ENCODE measurements at regions not wholly inside any gene's neighbourhood (a gene's known extent, or its start where the extent isn't known, plus 50 kb on each side); places are given as distances from the start of the nearest gene placed in this dataset.

GRCh38 chr7:47724335-47724982 is 142.5 kb upstream of the TNS3 start:
- DNase-seq = no peak

GRCh38 chr7:47722126-47722525 is 140.2 kb upstream of the TNS3 start:
- DNase-seq = no peak

- DNase-seq = no peak
These were observed 139.8 kb upstream of the TNS3 start for GRCh38 chr7:47721670-47722069.

- no peak for DNase-seq
These were observed 139.0 kb upstream of the TNS3 start for GRCh38 chr7:47720907-47721244.

- no peak for DNase-seq
These were observed 138.4 kb upstream of the TNS3 start for GRCh38 chr7:47720141-47720906.

GRCh38 chr7:47719675-47720074 is 137.8 kb upstream of the TNS3 start:
- DNase-seq = no peak

GRCh38 chr7:47715631-47716068 is 133.7 kb upstream of the TNS3 start:
- DNase-seq = no peak

- DNase-seq = no peak
These were observed 133.0 kb upstream of the TNS3 start for GRCh38 chr7:47714669-47715607.

- no peak for DNase-seq
These were observed 131.7 kb upstream of the TNS3 start for GRCh38 chr7:47713595-47713994.

GRCh38 chr7:47712416-47712815 is 130.5 kb upstream of the TNS3 start:
- no peak for DNase-seq

- no peak for DNase-seq
These were observed 129.9 kb upstream of the TNS3 start for GRCh38 chr7:47711776-47712175.

- DNase-seq = no peak
These were observed 128.5 kb upstream of the TNS3 start for GRCh38 chr7:47710201-47710935.

GRCh38 chr7:47709451-47709850 is 127.5 kb upstream of the TNS3 start:
- DNase-seq = no peak

GRCh38 chr7:47709051-47709450 is 127.1 kb upstream of the TNS3 start:
- DNase-seq = no peak

GRCh38 chr7:47707583-47707982 is 125.7 kb upstream of the TNS3 start:
- no peak for DNase-seq

GRCh38 chr7:47704936-47705335 is 123.0 kb upstream of the TNS3 start:
- DNase-seq = no peak

- DNase-seq = no peak
These were observed 120.2 kb upstream of the TNS3 start for GRCh38 chr7:47702080-47702479.

GRCh38 chr7:47698386-47698785 is 116.5 kb upstream of the TNS3 start:
- DNase-seq = no peak

- no peak for DNase-seq
These were observed 115.6 kb upstream of the TNS3 start for GRCh38 chr7:47697543-47697942.

- no peak for DNase-seq
These were observed 114.3 kb upstream of the TNS3 start for GRCh38 chr7:47696152-47696710.

GRCh38 chr7:47693216-47693615 is 111.3 kb upstream of the TNS3 start:
- no peak for DNase-seq

GRCh38 chr7:47691988-47692387 is 110.1 kb upstream of the TNS3 start:
- no peak for DNase-seq

Data from GOT3 (cell line).